SK-N-MC (cell line): ENCODE measurements at regions not wholly inside any gene's neighbourhood (a gene's known extent, or its start where the extent isn't known, plus 50 kb on each side); places are given as distances from the start of the nearest gene placed in this dataset.

Source experiments
- DNase-seq: peaks from one replicate; pipeline ENCODE4 v3.0.0-alpha.2; 2011; ENCODE audit warnings: low read depth, low spot score
- H3K27ac ChIP-seq: fragments of 200-600 bp; sonication (generic); 2 replicates; pipeline ENCODE4 v1.5.1; 2016; ENCODE audit warnings: mixed run types
- H3K36me3 ChIP-seq: fragments of 200-600 bp; sonication (generic); 2 replicates; pipeline ENCODE4 v1.6.1; 2017; ENCODE audit warnings: antibody characterized with exemption, low read length, mixed read lengths; ENCODE audit not compliant: insufficient read depth
- H3K4me3 ChIP-seq: fragments of 200-600 bp; sonication (generic); 2 replicates; pipeline ENCODE4 v1.5.1; 2016
- H3K9ac ChIP-seq: fragments of 200-600 bp; sonication (generic); 2 replicates; pipeline ENCODE4 v1.8.0; 2017; ENCODE audit warnings: mixed run types, mixed read lengths; ENCODE audit not compliant: insufficient read length
- H3K9me3 ChIP-seq: fragments of 200-600 bp; sonication (generic); 2 replicates; pipeline ENCODE4 v1.6.1; 2017; ENCODE audit warnings: low read depth, mild to moderate bottlenecking, antibody characterized with exemption, low read length, moderate library complexity, mixed read lengths
- EZH2 ChIP-seq: fragments of 200-600 bp; sonication (generic); IDR thresholded peaks from one replicate; pipeline ENCODE4 v1.6.1; 2017; ENCODE audit warnings: antibody characterized with exemption
- FOXP2 ChIP-seq: optimal IDR thresholded peaks from 2 replicates; pipeline ENCODE3; 2011; ENCODE audit warnings: mild to moderate bottlenecking, moderate library complexity; ENCODE audit not compliant: insufficient read depth; ENCODE audit errors: extremely low read length, control extremely low read depth
- POLR2AphosphoS5 ChIP-seq: IDR thresholded peaks from 2 replicates; pipeline ENCODE4 v1.6.1; 2012; ENCODE audit warnings: mild to moderate bottlenecking, low read depth, low read length, borderline replicate concordance

- Histone ChIP-seq H3K9ac (no peak overlapping the region), H3K4me3 (no peak overlapping the region), H3K9me3 (no peaks in the 10 kb centered on the region), H3K36me3 (no peaks in the 10 kb centered on the region), H3K27ac (no peak overlapping the region)
- no peak for TF ChIP-seq EZH2
- TF ChIP-seq POLR2AphosphoS5, result no peak
- no peak for TF ChIP-seq FOXP2
- DNase-seq, result no peak
Measured at GRCh38 chr11:116057000-116057399, 552.8 kb upstream of the CADM1 start.

DNA sequence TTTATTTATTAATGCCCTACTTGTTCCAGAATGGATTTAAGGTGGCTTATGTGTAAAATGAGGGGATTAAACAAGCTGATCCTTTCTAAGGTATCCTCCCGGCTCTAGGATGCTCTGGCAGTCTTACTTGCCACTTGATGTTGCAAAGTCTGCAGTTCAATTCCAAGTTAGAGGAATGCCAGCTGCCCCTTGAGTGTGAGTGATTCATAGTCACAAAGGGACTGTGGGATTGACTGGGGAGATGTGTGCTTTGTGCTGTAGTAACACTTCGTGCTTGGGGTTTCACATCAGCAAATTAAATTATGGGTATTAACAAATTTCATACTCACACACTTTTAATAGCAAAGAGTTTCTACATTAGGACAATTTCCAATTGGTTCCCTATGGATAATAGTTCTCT is 550.8 kb upstream of the CADM1 start:
- no peaks in the 10 kb centered on the region for H3K9me3 ChIP-seq
- H3K36me3 ChIP-seq, result no peaks in the 10 kb centered on the region
- H3K27ac ChIP-seq, result no peak overlapping the region
- DNase-seq, result no peak
- no peak overlapping the region for H3K4me3 ChIP-seq
- TF ChIP-seq FOXP2 (no peak), EZH2 (no peak), POLR2AphosphoS5 (no peak)
- no peak overlapping the region for H3K9ac ChIP-seq

DNA sequence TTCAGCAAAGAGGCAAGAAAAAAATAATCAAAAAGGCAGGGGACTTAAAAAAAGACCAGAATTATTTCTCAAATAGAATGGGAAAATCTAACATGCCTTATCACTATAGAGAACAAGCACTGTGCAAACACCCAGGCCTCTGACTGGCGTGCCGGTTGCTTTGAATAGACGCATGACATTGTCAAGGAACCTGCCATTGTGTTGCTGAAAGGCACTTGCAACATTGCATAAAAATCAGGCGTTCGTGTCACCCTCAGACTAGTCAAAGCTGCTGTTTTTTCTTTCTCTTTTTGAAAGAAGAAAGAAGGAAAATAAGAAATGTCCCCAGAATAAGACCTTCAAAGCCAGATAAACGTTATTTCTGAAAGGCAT is 549.3 kb upstream of the CADM1 start:
- no peaks in the 10 kb centered on the region for H3K36me3 ChIP-seq
- H3K9ac ChIP-seq, result no peak overlapping the region
- H3K27ac ChIP-seq, result no peak overlapping the region
- H3K9me3 ChIP-seq, result no peaks in the 10 kb centered on the region
- TF ChIP-seq EZH2 (no peak), FOXP2 (no peak), POLR2AphosphoS5 (no peak)
- DNase-seq, result no peak
- no peak overlapping the region for H3K4me3 ChIP-seq

- no peak for TF ChIP-seq EZH2
- TF ChIP-seq POLR2AphosphoS5, result no peak
- TF ChIP-seq FOXP2, result no peak
- H3K9me3 ChIP-seq, result no peaks in the 10 kb centered on the region
- H3K4me3 ChIP-seq, result no peak overlapping the region
- H3K36me3 ChIP-seq, result no peaks in the 10 kb centered on the region
- no peak overlapping the region for H3K27ac ChIP-seq
- no peak for DNase-seq
- H3K9ac ChIP-seq, result no peak overlapping the region
Measured at GRCh38 chr11:116052603-116053547, 548.7 kb upstream of the CADM1 start.

- no peak overlapping the region for H3K27ac ChIP-seq
- no peak overlapping the region for H3K4me3 ChIP-seq
- H3K9ac ChIP-seq, result no peak overlapping the region
- no peak for DNase-seq
- no peaks in the 10 kb centered on the region for H3K36me3 ChIP-seq
- no peaks in the 10 kb centered on the region for H3K9me3 ChIP-seq
- TF ChIP-seq POLR2AphosphoS5 (no peak), EZH2 (no peak)
Measured at GRCh38 chr11:116051494-116051893, 547.3 kb upstream of the CADM1 start.

GRCh38 chr11:116049383-116049782 is 545.2 kb upstream of the CADM1 start:
- H3K36me3 ChIP-seq, result no peaks in the 10 kb centered on the region
- TF ChIP-seq FOXP2 (no peak), POLR2AphosphoS5 (no peak), EZH2 (no peak)
- H3K9me3 ChIP-seq, result no peaks in the 10 kb centered on the region
- H3K27ac ChIP-seq, result no peak overlapping the region
- no peak overlapping the region for H3K9ac ChIP-seq
- H3K4me3 ChIP-seq, result no peak overlapping the region
- DNase-seq, result no peak

DNA sequence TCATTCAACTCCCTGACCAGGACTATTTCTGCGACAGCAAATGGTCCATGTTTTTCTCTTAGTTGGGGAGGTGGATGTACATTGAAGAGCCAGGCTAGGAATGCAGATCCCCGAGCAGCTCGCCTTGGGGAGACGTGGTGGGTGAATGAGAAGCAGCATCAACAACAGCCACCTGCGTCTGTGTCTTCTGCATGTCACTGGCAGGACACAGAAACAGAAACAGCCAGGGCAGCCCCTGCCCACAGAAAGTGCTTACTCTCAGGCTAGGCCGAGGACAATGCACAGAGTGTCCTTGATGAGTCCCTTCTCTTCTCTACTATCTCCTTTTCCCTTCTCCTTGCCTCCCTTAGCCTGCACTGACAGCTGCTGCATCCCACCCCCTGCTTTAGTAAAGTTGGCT is 541.9 kb upstream of the CADM1 start:
- Histone ChIP-seq H3K4me3 (no peak overlapping the region), H3K27ac (no peak overlapping the region), H3K9ac (no peak overlapping the region), H3K9me3 (no peaks in the 10 kb centered on the region), H3K36me3 (no peaks in the 10 kb centered on the region)
- DNase-seq, result no peak
- TF ChIP-seq FOXP2 (no peak), EZH2 (no peak), POLR2AphosphoS5 (no peak)

GRCh38 chr11:116044941-116045340 is 540.7 kb upstream of the CADM1 start:
- Histone ChIP-seq H3K9ac (no peak overlapping the region), H3K4me3 (no peak overlapping the region), H3K9me3 (no peaks in the 10 kb centered on the region), H3K36me3 (no peaks in the 10 kb centered on the region), H3K27ac (no peak overlapping the region)
- TF ChIP-seq POLR2AphosphoS5 (no peak), FOXP2 (no peak), EZH2 (no peak)
- no peak for DNase-seq
